Fibroblast of villous mesenchyme (primary cell): ENCODE measurements at regions not wholly inside any gene's neighbourhood (a gene's known extent, or its start where the extent isn't known, plus 50 kb on each side); places are given as distances from the start of the nearest gene placed in this dataset.
A peak's percentile ranks its signal among the peaks of the same experiment; 100 is the strongest.

Experiments used
- DNase-seq: peaks from one replicate; pipeline ENCODE4 v3.0.0-alpha.2; 2010; ENCODE audit warnings: low read depth
- H3K4me3 ChIP-seq: 2 replicates; pipeline ENCODE4 v1.5.1; 2011; ENCODE audit warnings: low read depth, mild to moderate bottlenecking, low read length
- CTCF ChIP-seq: IDR thresholded peaks from 2 replicates; pipeline ENCODE4 v1.5.1; 2012; ENCODE audit warnings: low read depth, mild to moderate bottlenecking, low read length; ENCODE audit not compliant: insufficient read depth

- no peak for TF ChIP-seq CTCF
- DNase-seq, result no peak
- no peak overlapping the region for H3K4me3 ChIP-seq
These were observed 149.5 kb downstream of the C9orf50 start for GRCh38 chr9:129471201-129472019.

- TF ChIP-seq CTCF, result no peak
- H3K4me3 ChIP-seq, result no peak overlapping the region
- DNase-seq, result no peak
These were observed 150.9 kb downstream of the C9orf50 start for GRCh38 chr9:129469988-129470316.

- H3K4me3 ChIP-seq, result no peak overlapping the region
- TF ChIP-seq CTCF, result no peak
- DNase-seq, result no peak
These were observed 151.5 kb downstream of the C9orf50 start for GRCh38 chr9:129469188-129469987.

- no peak for TF ChIP-seq CTCF
- DNase-seq, result no peak
- no peak overlapping the region for H3K4me3 ChIP-seq
These were observed 152.9 kb downstream of the C9orf50 start for GRCh38 chr9:129467739-129468666.

GRCh38 chr9:129467004-129467588, 153.8 kb downstream of the C9orf50 start:
- TF ChIP-seq CTCF, result no peak
- DNase-seq, result no peak

GRCh38 chr9:129465834-129466535, 154.9 kb downstream of the C9orf50 start:
- DNase-seq, result peak; percentile 43
- no peak for TF ChIP-seq CTCF
- H3K4me3 ChIP-seq, result no peak overlapping the region

More at GRCh38 chr9:129467004-129467588, 153.8 kb downstream of the C9orf50 start:
- no peak overlapping the region for H3K4me3 ChIP-seq
